ENCODE measurements at regions not wholly inside any gene's neighbourhood (a gene's known extent, or its start where the extent isn't known, plus 50 kb on each side); places are given as distances from the start of the nearest gene placed in this dataset.
"Not testable (repeated sequence)": the region's sequence is repeated elsewhere in the genome, so short reads cannot be mapped to it uniquely, and the experiment has no call there.

DNA sequence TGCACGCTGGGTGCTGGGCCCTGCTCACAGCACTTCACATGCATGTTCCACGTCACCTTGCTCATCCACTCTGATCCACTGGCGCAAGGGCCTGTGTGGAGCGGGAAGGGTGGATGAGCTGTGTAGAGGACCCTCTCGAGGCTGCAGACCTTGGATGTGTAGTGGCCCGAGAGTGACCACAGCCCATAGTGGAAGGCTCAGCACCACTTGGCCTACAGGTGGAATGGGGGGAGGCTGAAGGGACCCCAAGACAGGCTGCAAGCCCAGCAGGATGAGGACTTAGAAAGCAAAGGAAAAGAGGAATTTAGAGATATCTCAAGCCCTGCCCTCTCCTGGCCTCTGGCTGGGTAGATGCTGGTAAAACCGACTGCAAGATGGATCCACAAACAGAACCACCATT is 175.9 kb upstream of the COPS8 start:
- no peak for DNase-seq (ENCODE audit: low read depth in 3 of 3, low spot score in 2 of 3)

DNA sequence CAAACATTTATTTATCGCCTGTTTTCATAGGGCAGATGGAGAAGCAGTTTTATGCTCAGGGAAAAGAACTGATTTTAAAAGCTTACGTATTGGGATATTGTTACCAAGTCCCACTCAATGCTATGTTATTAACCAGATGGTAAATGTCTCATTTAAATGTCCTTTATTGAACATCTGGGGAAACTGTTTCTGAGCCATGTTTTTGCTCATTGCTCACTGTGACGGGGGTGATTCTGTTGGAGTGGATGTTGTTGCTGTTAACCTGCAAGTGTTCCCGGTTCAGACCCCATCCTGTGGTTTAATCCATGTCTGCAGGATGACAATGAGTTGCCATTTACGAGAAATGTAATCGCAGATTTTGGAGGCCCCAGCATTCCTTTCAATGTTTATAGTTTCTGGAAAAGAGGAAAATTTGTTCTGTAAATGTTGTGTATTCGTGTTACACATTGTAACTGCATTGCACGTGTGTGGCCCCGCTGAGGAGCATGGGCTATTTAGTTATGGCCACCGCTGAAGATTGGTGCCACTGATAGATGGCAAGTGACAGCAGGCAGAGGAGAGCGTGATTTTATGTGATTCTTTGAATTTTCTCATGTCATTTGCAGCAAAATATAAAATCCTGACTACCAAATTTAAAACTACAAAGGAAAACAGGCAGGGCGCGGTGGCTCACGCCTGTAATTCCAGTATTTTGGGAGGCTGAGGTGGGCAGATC is 174.8 kb upstream of the COPS8 start:
- DNase-seq (ENCODE audit: low read depth in 3 of 3, low spot score in 2 of 3) = no peak

GRCh38 chr2:236912326-236913120 is 173.2 kb upstream of the COPS8 start:
- no peak for DNase-seq (ENCODE audit: low read depth in 3 of 3, low spot score in 2 of 3)

GRCh38 chr2:236915186-236915585 is 170.5 kb upstream of the COPS8 start:
- no peak for DNase-seq (ENCODE audit: low read depth in 3 of 3, low spot score in 2 of 3)

- no peak for DNase-seq (ENCODE audit: low read depth in 3 of 3, low spot score in 2 of 3)
These were observed 170.0 kb upstream of the COPS8 start for GRCh38 chr2:236915726-236916125.

DNA sequence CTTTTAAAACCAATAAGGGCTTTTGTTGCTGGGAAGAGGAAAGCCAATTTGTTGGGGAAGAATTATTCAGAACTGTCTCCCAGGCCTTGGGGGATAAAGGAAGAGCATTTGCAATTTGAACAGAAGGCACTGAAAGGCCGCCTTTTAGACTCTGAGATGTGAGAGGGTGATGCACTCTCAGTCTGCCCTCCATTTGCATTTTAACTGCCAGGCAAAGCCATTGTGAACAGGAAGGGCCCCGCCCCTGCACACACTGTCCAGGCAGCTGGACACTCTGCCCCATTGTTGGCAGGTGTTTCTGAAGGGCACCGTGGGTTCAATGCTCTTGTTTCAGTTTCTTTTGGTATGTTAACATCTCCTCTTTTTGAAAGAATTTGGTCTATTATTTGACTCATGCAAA is 169.5 kb upstream of the COPS8 start:
- no peak for DNase-seq (ENCODE audit: low read depth in 3 of 3, low spot score in 2 of 3)

DNA sequence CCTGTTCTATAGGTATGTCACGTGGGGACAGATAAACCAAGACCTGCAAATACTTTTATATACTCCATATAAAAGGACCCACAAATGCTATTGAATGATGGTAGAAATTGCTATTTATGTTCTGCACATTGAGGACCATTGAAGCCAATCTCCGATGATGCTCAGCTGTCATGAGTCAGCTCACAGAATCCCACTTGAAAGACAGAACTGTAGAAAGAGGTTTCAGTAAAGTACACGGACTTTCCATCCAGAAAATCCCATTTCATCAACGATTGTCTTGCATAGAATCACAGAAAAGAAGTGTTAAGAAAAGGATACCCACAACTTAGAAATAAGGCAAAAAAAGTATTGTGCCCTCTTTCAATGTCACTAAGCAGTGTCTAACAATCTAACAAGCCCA is 169.0 kb upstream of the COPS8 start:
- DNase-seq (ENCODE audit: low read depth in 3 of 3, low spot score in 2 of 3) = no peak

GRCh38 chr2:236917164-236917563 is 168.5 kb upstream of the COPS8 start:
- DNase-seq (ENCODE audit: low read depth in 3 of 3, low spot score in 2 of 3) = no peak

- no peak for DNase-seq (ENCODE audit: low read depth in 3 of 3, low spot score in 2 of 3)
These were observed 167.1 kb upstream of the COPS8 start for GRCh38 chr2:236918545-236918944.

DNA sequence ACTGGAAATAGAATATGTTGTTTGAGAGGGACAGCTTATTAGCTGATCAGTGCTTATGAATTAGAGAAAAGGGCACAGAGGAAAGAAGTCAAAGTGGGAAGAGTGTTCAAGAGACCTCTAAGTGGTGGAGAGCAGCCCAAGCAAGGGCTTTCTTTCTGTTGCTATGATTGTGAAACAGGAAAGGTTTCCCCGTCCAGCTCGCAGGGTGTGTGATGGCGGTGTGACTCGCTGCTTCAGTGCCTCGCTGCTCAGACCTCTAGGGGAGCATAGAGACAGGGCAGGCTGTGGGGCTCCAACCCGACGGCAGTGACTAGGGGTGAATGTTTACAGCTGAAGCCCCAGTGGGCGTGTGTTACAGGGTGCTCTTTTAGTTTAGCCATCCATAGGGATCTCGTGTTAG is 166.5 kb upstream of the COPS8 start:
- no peak for DNase-seq (ENCODE audit: low read depth in 3 of 3, low spot score in 2 of 3)

- not testable (repeated sequence) for DNase-seq (ENCODE audit: low read depth in 3 of 3, low spot score in 2 of 3)
These were observed 165.8 kb upstream of the COPS8 start for GRCh38 chr2:236919801-236920379.

DNA sequence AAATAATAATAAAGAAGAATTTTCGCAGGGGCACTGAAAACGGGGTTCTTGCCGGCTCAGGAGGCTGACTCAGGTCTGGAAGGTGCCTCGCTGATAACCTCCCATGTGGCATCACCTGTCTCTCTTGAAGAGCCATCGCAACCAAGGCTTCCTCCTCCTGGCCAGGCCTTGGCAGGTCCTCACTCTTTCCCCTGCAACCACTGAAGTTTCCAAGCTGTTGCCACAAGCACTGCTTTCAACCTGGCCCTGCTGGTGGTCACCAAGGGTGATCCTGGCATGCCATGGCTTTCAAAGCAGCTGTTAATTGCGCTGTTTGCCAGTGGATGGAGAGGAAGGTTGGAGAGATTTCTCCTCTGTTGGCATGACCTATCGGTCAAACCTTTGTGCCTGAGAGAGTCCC is 163.6 kb upstream of the COPS8 start:
- DNase-seq (ENCODE audit: low read depth in 3 of 3, low spot score in 2 of 3) = no peak

- no peak for DNase-seq (ENCODE audit: low read depth in 3 of 3, low spot score in 2 of 3)
These were observed 157.2 kb upstream of the COPS8 start for GRCh38 chr2:236928380-236929037.

DNA sequence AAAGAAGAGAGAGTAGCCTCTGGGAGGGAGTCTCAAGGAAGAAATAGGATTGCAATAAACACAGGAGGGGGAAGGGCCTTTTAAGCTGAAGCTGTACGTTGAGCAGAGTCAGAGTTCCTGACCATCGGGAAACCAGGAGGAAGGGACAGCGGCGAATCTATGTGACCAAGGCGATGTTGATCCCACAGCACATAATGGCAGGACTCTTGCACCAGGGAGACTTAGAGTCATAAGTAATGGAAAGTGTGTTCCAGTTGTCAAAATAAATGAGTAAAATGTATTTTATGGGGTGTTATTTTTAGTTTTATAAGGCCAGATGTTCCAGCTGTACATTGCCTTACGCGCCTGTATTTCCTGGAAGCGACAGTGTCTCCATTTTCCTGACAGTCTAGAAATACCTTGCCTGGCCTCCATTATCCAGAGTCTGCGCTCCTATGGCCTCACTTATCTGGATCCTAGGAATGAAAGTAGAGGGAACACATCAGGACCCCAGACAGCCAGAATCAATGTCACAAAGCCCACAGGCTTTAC is 152.8 kb upstream of the COPS8 start:
- peak in 1 of 3 donors; percentile 43 for DNase-seq (ENCODE audit: low read depth in 3 of 3, low spot score in 2 of 3)

DNA sequence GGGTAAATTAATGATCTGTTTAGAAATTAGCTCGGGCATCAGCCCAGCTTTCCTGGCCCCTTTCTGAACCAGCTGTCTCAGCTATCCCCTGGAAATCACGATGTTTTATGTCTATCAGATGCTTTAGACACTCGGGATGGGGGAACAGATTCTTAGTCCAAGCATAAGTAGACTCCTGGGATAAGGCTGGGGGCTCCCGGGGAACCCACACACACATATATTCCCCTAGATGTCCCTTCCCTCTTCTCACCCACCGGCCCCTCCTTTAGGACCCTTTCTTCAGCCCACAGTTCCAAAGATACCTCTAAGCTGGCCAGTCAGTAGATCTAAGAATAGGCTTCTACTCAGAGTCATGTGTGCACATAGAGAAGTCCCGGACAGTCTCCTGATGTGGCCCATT is 151.5 kb upstream of the COPS8 start:
- no peak for DNase-seq (ENCODE audit: low read depth in 3 of 3, low spot score in 2 of 3)

DNA sequence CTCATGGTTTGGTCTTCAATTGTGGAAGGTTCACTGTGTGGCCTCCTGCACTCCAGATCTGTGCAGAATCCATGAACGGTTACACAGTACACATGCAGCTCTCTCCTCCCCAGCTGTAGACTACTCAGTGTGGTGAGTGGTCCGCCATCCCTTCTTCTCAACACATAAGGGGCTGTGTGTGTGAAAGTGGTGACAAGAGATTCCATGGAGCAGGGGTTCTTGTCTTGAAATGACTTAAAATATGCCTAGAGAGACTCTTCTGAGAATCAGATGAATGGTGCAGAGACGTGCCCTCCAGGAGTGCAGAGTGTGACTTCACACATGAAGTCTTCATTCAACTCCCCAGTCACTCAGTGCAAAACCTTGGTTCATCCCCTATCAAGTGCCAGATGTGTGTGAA is 151.0 kb upstream of the COPS8 start:
- DNase-seq (ENCODE audit: low read depth in 3 of 3, low spot score in 2 of 3) = no peak

- DNase-seq (ENCODE audit: low read depth in 3 of 3, low spot score in 2 of 3) = no peak
These were observed 150.6 kb upstream of the COPS8 start for GRCh38 chr2:236935083-236935482.

DNA sequence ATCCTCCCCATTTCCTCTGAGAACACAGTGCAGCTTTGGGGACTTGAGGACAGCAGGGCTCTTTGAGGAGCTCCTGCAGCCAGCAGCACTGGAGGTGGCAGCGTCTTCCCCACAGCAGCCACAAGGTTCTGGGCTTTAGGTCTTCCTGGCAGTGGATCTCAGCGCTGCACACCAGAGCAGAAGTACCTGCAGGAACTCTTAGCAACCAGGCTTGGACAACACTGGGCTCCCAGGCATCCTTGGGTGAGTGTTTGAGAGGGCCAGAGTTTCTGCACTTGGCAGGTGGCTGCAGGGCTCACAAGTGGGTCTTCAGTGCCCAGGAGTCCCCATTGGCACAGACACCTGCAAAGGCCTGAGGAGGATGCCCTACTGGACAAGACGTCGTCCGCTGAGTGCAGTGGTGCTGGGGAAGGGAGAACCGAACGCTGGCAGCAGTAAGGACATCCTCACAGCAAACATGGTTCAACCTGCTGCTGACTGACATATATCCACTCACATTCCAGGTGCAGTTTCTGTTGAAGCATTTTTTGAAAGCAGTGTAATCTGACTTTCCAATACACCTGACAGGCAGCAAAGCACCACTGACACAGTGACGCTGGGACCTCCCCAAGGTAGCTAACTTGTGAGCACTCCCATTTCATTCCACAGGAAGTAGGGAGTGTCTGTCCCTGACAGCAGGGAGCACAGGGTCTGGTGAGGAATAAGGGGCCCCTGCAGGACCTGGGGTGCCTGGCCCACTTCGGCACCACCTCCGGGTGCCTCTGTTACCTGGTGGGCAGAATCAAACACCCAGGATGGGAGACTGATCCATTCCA is 149.9 kb upstream of the COPS8 start:
- DNase-seq (ENCODE audit: low read depth in 3 of 3, low spot score in 2 of 3) = no peak

DNA sequence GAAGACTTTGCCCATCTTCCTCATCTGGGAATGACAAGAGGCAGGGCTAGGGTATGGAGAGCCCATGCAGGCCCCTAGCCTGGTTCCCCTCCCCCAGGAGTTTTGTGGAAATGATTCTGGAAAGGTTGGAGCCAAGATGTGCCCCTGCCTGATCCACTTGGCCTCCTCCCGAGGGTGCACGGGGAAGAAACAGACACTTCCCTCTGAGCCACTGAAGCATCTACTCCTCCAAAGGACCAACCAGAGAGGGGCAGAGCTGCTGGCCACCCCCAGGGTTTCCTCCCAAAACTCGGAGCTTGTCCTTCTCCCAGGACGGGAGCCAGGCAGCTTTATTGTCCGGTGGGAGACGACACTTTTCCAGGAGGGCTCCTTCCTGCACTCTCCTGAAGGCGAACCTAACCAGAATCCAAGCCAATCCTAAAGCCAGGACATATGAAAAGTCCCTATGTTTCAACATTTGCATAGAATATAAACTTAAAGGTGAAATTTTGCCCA is 149.2 kb upstream of the COPS8 start:
- DNase-seq (ENCODE audit: low read depth in 3 of 3, low spot score in 2 of 3) = no peak

DNA sequence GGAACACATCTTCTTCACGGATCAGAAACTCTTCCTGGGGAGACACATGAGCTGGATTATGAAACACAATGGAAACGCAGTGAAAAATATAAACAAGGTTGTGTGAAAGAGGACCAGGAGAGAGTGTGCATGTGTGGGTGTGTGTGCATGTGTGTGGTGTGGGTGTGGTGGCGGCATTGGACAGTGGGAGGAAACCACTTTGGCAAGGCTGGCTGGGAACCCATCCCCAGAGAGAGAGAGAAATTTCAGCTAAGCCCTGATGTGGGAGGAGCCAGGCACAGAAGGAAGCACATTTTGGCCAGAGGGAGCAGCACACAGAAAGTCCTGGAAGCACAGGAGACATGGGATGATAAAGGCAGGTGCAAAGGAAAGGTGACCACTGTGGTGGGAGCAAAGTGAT is 147.6 kb upstream of the COPS8 start:
- DNase-seq (ENCODE audit: low read depth in 3 of 3, low spot score in 2 of 3) = no peak
